ENCODE measurements at regions not wholly inside any gene's neighbourhood (a gene's known extent, or its start where the extent isn't known, plus 50 kb on each side); places are given as distances from the start of the nearest gene placed in this dataset.
"Not testable (repeated sequence)": the region's sequence is repeated elsewhere in the genome, so short reads cannot be mapped to it uniquely, and the experiment has no call there.

GRCh38 chr11:23866641-23867040, 630.2 kb upstream of the LUZP2 start:
- no peak overlapping the region for H3K4me3 ChIP-seq (ENCODE audit: low read depth, low read length)
- TF ChIP-seq CTCF (IDR thresholded peaks at IDR 0.05; ENCODE audit: low read depth, low read length), result no peak

GRCh38 chr11:23869671-23870070, 627.2 kb upstream of the LUZP2 start:
- Histone ChIP-seq H3K36me3 (no peaks in the 10 kb centered on the region), H3K27me3 (no peaks in the 10 kb centered on the region), H3K4me3 (ENCODE audit: low read depth, low read length) (no peak overlapping the region), H3K4me1 (no peaks in the 10 kb centered on the region), H3K9me3 (no peaks in the 10 kb centered on the region)
- no peak for TF ChIP-seq CTCF (IDR thresholded peaks at IDR 0.05; ENCODE audit: low read depth, low read length)
- no peak for DNase-seq

More at GRCh38 chr11:23866641-23867040, 630.2 kb upstream of the LUZP2 start:
- DNase-seq, result no peak
- Histone ChIP-seq H3K9me3 (no peaks in the 10 kb centered on the region), H3K4me1 (no peaks in the 10 kb centered on the region), H3K36me3 (no peaks in the 10 kb centered on the region), H3K27me3 (no peaks in the 10 kb centered on the region)

DNA sequence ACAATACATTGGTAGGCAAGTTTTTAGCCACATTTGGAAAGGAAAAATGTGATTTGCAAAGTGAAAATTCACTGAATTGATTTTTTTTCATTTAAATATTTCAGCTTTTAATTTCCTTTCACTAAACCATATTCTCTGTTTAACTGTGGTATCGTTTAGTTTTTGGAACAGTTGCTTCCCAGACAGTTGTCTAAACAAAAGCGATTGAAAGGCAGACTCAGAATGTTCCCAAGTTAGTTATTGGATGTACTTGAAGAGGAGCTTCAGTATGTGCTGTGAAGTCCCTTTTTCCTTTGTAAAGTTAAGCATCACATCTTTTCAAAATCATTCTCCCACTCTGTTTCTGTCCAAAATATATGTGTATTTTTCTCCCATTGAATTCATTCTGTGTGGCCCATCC, 623.4 kb upstream of the LUZP2 start:
- no peak for TF ChIP-seq CTCF (IDR thresholded peaks at IDR 0.05; ENCODE audit: low read depth, low read length)

DNA sequence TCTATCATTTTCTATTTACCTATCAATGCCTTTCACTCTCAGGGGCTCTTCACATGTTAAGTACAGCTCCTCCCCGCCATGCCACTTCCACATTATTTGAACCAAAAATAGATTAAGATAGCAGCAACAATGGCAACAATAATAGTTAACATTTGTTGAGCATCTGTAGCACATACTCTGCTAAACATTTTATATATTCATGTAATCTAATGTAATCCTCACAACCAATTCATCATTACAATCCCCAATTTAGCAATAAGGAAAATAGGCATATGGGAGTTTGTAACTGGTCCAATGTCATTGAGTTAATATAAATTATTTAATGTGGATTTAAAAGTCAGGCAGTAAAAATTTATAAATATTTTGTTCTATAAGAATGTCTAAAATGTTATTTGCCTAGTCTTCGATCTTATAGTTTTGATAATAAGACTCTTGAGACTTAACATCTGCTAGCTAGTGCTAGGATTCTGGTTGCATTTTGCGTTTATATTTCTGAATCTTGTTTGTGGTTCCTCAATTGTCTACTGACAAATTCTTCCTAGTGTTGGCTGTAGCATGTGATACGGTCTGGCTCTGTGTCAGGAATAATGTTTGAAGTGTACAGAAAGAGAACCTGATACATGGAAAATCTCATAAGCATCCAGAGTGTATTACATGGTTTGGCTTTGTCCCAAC, 621.5 kb upstream of the LUZP2 start:
- DNase-seq, result no peak
- no peak for TF ChIP-seq CTCF (IDR thresholded peaks at IDR 0.05; ENCODE audit: low read depth, low read length)
- no peaks in the 10 kb centered on the region for H3K4me1 ChIP-seq
- no peaks in the 10 kb centered on the region for H3K9me3 ChIP-seq
- H3K4me3 ChIP-seq (ENCODE audit: low read depth, low read length), result no peak overlapping the region
- H3K27me3 ChIP-seq, result no peaks in the 10 kb centered on the region
- H3K36me3 ChIP-seq, result no peaks in the 10 kb centered on the region

More for the DNA sequence above, 623.4 kb upstream of the LUZP2 start:
- Histone ChIP-seq H3K9me3 (no peaks in the 10 kb centered on the region), H3K4me1 (no peaks in the 10 kb centered on the region), H3K36me3 (no peaks in the 10 kb centered on the region), H3K27me3 (no peaks in the 10 kb centered on the region), H3K4me3 (ENCODE audit: low read depth, low read length) (no peak overlapping the region)
- no peak for DNase-seq

GRCh38 chr11:23883426-23884048, 613.3 kb upstream of the LUZP2 start:
- not testable (repeated sequence) for H3K27me3 ChIP-seq; H3K36me3 ChIP-seq; DNase-seq; H3K4me3 ChIP-seq (ENCODE audit: low read depth, low read length); H3K4me1 ChIP-seq; H3K9me3 ChIP-seq

DNA sequence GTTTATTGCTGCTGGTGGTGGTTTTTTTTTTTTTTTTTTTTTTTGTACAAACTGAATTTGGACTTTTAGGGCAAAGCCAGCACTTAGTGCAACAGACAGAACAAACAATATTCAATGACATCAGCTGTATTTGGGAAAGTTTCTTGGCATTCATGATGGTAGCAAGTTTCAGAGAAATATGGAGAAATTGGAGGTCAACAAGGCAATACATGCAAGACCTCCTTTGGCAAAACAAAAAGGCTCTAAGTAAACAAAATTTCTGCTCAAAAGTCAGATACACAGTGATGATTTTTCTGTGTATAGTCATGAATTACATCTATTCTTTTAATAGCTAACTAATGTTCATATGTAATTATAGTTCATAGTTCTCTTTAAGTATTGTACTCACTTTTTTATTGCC, 612.5 kb upstream of the LUZP2 start:
- Histone ChIP-seq H3K4me3 (ENCODE audit: low read depth, low read length) (no peak overlapping the region), H3K27me3 (no peaks in the 10 kb centered on the region), H3K36me3 (no peaks in the 10 kb centered on the region), H3K4me1 (no peaks in the 10 kb centered on the region), H3K9me3 (no peaks in the 10 kb centered on the region)
- TF ChIP-seq CTCF (IDR thresholded peaks at IDR 0.05; ENCODE audit: low read depth, low read length), result no peak
- no peak for DNase-seq
